Globus pallidus (tissue), 1 donor: ENCODE measurements at regions not wholly inside any gene's neighbourhood (a gene's known extent, or its start where the extent isn't known, plus 50 kb on each side); places are given as distances from the start of the nearest gene placed in this dataset.
"Not testable (repeated sequence)": the region's sequence is repeated elsewhere in the genome, so short reads cannot be mapped to it uniquely, and the experiment has no call there.

Source experiments
- DNase-seq: peaks from one replicate; pipeline ENCODE4 v3.0.0-alpha.2; 2015; ENCODE audit warnings: low spot score

- DNase-seq: not testable (repeated sequence)
Observed at GRCh38 chr14:106004937-106005795, 478.8 kb downstream of the TMEM121 start.

GRCh38 chr14:106006043-106006442 lies 479.7 kb downstream of the TMEM121 start:
- not testable (repeated sequence) for DNase-seq

GRCh38 chr14:106006716-106007115 lies 480.3 kb downstream of the TMEM121 start:
- not testable (repeated sequence) for DNase-seq

GRCh38 chr14:106010783-106011182 lies 484.4 kb downstream of the TMEM121 start:
- no peak for DNase-seq

- not testable (repeated sequence) for DNase-seq
Observed at GRCh38 chr14:106011631-106012360, 485.4 kb downstream of the TMEM121 start.

GRCh38 chr14:106012361-106012725 lies 486.0 kb downstream of the TMEM121 start:
- DNase-seq: not testable (repeated sequence)

- DNase-seq: no peak
Observed at GRCh38 chr14:106013879-106014376, 487.5 kb downstream of the TMEM121 start.

GRCh38 chr14:106017952-106018351 lies 491.6 kb downstream of the TMEM121 start:
- not testable (repeated sequence) for DNase-seq

GRCh38 chr14:106021832-106022231 lies 495.4 kb downstream of the TMEM121 start:
- DNase-seq: no peak

GRCh38 chr14:106022648-106023047 lies 496.3 kb downstream of the TMEM121 start:
- not testable (repeated sequence) for DNase-seq

GRCh38 chr14:106023411-106023810 lies 497.0 kb downstream of the TMEM121 start:
- no peak for DNase-seq

- DNase-seq: no peak
Observed at GRCh38 chr14:106024983-106025604, 498.7 kb downstream of the TMEM121 start.

GRCh38 chr14:106026026-106026425 lies 499.6 kb downstream of the TMEM121 start:
- no peak for DNase-seq

GRCh38 chr14:106027759-106028158 lies 501.4 kb downstream of the TMEM121 start:
- not testable (repeated sequence) for DNase-seq

- no peak for DNase-seq
Observed at GRCh38 chr14:106029959-106030358, 503.6 kb downstream of the TMEM121 start.

- DNase-seq: no peak
Observed at GRCh38 chr14:106037380-106037779, 511.0 kb downstream of the TMEM121 start.

- no peak for DNase-seq
Observed at GRCh38 chr14:106038263-106038662, 511.9 kb downstream of the TMEM121 start.

- DNase-seq: no peak
Observed at GRCh38 chr14:106039400-106039799, 513.0 kb downstream of the TMEM121 start.

GRCh38 chr14:106044515-106044914 lies 518.1 kb downstream of the TMEM121 start:
- no peak for DNase-seq

- DNase-seq: no peak
Observed at GRCh38 chr14:106044949-106045596, 518.7 kb downstream of the TMEM121 start.

GRCh38 chr14:106051796-106052195 lies 525.4 kb downstream of the TMEM121 start:
- DNase-seq: no peak

- DNase-seq: no peak
Observed at GRCh38 chr14:106055289-106055688, 528.9 kb downstream of the TMEM121 start.
